Ovary (tissue), 3 donors: ENCODE measurements at regions not wholly inside any gene's neighbourhood (a gene's known extent, or its start where the extent isn't known, plus 50 kb on each side); places are given as distances from the start of the nearest gene placed in this dataset.

ENCODE experiments used
- CTCF ChIP-seq, 3 donors: fragments of 450-650 bp in 2 of 3; fragments of 200-600 bp in 1 of 3; IDR thresholded peaks; one replicate each; pipeline versions ENCODE4 v1.5.1 to v1.8.0; 2016 to 2022; ENCODE audit warnings: antibody characterized with exemption in 3 of 3, mild to moderate bottlenecking in 1 of 3
- EP300 ChIP-seq: sonication (generic); formaldehyde crosslinking; IDR thresholded peaks from one replicate; pipeline ENCODE4 v1.6.1; 2017; ENCODE audit warnings: antibody characterized with exemption
- donor health status: DM: no; HTN: no; CAD: no.

GRCh38 chrY:18889548-18889947 lies 116.0 kb upstream of the HSFY2 start:
- TF ChIP-seq CTCF (IDR thresholded peaks at IDR 0.05) (no peak), EP300 (no peak)
